NCI-H1048 (cell line): ENCODE measurements at regions not wholly inside any gene's neighbourhood (a gene's known extent, or its start where the extent isn't known, plus 50 kb on each side); places are given as distances from the start of the nearest gene placed in this dataset.

ENCODE experiments used
- DNase-seq: peaks from one replicate; lab custom pipeline; 2025; lab: John Stamatoyannopoulos, UW

DNA sequence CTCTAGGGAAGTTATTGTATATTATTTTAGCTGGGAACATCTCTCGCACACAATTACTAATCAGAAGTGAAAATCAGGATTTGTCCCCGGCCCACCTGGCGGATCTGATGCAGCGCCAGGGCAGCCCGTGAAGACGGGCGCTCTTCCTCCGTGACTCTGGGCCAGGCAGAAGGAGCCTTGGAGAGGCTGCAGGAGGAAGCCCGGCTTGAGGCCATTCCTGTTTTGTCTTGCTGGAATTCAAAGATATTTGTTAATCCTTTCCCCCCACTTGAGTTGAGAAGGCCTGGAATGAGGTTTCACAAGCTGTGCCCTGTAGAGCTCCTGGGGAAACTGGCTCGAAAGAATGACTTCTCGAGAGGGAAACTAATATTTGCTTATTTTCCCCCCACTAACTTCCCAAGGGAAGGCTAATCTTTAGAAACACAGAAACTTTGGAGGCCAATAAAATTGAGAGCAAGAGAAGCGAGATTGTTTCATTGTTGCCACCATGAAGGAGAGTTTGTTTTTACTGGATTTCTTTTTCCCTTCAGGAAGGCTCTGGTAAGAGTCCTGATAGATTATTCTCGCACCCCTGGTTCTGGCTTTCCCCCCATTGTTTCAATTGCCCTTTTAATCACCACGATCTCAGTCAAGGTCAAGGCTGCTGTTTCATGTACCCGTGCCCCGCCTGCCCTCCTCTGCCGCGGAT lies 92.8 kb upstream of the SEPTIN5 start:
- no peak for DNase-seq

- no peak for DNase-seq
Observed at GRCh38 chr22:19622061-19622441, 92.3 kb upstream of the SEPTIN5 start.

DNA sequence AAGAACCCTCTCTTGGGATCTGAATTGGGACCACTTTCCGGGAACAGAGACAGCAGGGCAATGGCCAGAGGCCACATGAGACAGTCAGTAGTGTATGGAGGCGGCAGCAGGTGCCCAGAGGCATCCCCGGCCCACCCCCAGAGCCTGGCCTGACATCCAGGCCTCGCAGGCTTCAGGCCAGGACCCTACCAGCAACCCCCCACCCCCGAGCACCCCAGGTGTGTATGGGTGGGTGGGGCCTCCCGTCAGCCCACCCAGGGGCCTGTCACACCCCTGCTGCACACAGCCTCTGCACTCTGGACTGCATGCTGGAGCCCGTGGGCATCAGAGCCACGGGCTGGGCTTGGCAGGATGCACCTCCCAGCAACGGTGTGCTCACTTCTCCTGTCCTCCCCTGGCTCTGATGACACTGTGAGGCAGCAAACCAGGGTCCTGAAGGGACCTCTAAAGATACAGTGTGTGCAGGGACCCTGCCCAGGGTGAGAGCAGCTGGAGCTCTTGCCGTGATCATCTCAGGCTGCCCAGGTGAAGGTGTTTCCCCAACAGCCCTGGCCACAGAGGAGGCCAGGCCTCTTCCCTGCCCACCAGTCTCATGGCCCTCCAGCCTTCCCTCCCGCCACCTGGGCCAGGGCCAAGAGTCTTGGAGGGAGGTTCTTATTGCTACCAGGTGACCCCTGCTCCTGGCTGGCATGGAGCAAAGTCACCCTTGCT lies 88.8 kb upstream of the SEPTIN5 start:
- DNase-seq: no peak

DNA sequence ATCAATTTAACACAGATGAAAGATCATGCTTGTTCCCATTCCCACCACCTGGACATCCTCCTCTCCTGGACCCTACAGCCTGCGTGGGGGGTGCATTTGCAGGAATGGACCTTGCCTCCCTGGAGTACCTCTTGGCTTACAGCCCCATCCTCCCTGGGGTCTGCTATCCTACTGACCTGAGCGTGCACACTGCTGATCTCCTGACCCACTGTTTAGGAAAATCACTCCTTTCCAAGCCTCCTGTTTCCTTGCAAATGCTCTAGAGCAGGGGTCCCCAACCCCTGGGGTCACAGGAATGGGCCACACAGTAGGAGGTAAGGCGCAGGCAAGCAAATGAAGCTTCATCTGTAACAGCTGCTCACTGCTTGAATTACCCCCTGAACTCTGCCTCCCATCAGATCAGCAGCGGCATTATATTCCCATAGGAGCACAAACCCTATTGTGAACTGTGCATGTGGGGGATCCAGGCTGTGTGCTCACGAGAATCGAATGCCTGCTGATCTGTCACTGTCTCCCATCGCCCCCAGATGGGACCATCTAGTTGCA lies 88.2 kb upstream of the SEPTIN5 start:
- no peak for DNase-seq

- DNase-seq: no peak
Observed at GRCh38 chr22:19626666-19627065, 87.6 kb upstream of the SEPTIN5 start.

GRCh38 chr22:19628038-19628776 lies 86.1 kb upstream of the SEPTIN5 start:
- DNase-seq: no peak

DNA sequence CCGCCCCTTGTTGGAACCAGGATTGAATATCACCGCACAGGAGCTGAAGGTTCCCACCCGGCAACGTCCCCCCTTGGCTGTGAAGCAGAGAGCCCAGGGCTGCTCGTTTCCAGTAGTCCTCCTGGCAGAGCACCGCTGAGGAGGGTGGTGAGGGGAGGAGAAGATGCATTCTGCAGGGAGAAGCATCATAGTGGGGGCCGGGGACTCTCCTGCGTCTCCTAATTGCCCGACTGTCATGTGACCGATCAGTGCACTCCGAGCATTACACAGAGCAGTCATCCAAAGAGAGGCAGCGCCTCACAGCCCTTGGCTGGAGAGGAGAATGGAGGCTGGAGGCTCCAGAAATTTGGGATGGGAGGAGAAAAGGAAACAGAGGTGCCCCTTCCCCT lies 85.0 kb upstream of the SEPTIN5 start:
- DNase-seq: no peak

- peak; percentile 36 for DNase-seq
Observed at GRCh38 chr22:19629720-19630419, 84.4 kb upstream of the SEPTIN5 start.

DNA sequence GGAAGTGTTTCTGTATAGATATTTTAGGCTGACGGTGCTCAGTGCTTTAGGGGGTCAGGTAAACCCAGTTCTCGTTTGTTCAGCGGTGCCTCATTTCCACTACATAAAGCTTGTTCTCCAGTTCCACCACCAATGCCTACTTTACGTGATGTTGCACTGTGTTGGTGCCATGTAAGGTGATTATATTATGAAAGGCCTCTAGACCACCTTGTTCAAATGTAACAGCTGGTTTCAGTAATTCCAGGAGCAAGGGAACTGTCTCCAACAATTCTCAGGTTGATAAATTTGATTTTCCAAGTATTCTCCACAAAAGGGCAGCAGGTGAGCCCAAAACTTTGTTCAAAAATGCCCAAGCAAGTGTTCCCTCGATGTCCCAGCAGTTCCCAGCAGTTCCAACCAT lies 83.7 kb upstream of the SEPTIN5 start:
- DNase-seq: no peak

DNA sequence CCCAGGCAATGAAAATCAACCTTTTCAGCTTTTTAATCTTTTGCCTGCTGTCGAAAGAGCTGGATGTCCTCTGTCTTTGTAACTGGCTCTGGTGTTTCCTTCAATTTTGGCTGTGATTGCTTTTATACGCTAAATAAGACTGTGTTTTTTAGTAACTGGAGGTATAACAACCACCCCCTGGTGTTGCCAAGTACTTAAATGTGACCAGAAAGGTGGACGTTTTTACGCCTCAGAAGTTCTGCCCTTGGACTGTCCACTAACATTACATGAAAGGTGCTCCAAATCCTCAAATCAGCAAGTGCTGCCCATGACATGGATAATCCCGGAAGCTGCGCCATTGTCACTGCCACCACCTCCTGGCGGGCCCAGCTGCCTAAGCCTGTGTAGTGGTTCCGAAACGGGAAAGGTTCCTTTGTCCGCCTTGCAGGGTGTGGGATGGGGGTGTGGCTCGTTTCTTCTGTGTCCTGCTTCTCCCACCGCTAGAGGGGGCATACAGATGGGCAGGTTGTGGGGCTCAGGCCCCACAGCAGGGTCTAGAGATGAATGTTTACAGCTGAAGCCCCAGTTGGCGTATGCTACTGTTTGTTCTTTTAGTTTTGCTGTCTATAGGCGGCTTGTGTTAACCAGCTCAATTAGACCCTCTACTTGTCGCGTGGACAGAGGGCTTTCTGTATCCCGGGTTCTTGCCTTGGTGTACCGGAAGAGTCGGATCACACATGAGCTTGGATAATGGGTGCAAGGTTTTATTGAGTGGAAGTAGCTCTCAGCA lies 82.2 kb upstream of the SEPTIN5 start:
- DNase-seq: no peak

DNA sequence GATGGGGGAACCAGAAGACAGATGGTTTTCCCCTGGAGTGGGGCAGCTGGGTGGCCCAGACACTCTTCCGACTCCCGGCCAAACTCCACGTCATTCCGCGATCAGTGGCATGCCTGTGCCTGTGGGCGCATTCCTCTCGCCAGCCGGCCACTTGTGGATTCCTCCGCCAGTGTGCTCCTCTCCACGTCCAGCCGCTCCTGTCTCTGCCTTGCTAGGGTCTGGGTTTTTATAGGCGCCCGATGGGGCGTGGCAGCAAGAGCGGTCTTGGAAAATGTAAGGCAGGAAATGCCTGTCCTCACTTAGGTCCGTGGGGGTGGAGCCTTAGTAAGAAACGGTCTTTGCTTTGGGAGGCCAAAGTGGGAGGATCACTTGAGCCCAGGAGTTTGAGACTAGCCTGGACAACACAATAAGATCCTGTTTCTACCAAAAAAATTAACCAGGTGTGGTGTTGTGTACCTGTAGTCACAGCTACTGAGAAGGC lies 81.6 kb upstream of the SEPTIN5 start:
- no peak for DNase-seq

- DNase-seq: no peak
Observed at GRCh38 chr22:19634226-19634975, 79.9 kb upstream of the SEPTIN5 start.

DNA sequence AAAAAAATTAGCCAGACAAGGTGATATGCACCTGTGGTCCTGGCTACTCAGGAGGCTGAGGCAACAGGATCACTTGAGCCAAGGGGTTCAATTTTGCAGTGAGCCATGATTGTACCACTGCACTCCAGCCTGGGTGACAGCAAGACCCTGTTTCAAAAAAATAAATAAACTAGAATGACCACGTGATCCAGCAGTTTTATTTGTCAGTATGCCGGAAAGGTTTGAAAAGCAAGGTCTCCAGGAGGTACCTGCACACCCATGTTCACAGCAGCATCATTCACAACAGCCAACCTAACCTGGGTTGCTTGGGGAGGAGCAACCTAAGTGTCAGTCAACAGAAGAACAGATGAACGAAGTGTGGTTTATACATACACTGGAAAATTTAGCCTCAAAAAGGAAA lies 78.7 kb upstream of the SEPTIN5 start:
- DNase-seq: no peak

GRCh38 chr22:19636696-19637407 lies 77.5 kb upstream of the SEPTIN5 start:
- no peak for DNase-seq

DNA sequence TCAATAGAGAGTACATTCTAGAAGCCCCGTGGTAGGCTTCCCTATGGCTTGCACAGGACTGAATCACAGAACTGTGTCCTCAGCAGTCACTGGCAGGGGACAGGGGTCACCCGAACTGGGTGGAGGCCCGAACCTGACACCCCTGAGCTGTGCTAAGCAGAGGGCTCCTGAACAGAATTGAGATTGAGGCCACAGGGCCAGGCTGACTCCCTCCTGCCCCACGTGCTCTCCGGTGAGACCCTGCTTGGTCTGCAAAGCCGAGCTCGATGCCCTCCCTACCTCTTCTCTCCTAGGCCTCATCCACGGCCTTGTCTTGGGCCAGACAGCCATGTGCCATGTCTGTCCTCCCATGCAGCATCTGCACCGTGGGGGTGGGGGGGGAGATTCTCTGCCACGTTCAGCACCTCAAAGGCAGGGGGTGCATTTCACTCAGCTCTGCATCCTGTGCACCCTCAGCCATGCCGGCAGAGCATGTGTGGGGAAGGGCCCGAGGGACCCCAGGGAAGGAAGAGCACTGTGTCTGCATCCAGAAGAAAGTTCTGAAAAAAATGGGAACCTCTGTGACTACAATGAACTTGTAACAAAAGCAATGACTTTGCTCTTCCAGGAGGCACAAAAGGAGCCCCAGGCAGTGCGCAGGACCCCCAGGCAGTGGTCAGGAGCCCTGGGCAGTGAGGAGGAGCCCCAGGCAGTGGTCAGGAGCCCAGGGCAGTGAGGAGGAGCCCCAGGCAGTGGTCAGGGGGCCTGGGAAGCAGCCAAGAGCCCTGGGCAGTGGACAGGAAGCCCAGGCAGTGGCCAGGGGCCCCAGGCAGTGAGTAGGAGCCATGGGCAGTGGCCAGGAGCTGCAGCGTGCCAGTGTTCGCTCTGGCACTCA lies 76.7 kb upstream of the SEPTIN5 start:
- no peak for DNase-seq

- DNase-seq: no peak
Observed at GRCh38 chr22:19638282-19639015, 75.9 kb upstream of the SEPTIN5 start.

DNA sequence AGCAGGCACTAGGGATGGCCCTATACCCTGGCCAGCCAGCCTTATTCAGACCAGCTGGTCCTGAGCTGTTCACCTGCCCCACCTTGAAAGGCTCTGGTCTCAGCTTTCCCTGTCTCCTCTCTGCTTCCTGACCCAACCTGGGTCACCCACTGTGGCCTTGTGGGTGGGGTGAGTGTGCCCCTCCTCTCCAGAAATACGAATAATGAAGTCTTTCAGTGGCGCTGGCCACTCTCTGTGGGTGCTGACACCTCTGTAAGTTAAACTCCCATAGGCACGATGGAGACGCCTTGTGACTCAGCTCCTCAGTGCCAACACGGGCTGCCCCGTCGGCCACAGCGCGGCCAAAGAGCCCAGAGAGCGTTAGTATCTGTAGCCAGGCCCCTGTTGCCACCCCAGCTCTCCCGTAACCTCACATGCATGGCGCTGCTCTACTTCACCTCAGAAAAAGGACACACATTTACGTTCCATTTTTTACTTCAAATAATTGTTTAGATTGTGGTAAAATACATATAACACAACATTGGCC lies 74.6 kb upstream of the SEPTIN5 start:
- no peak for DNase-seq

- no peak for DNase-seq
Observed at GRCh38 chr22:19640306-19640705, 74.0 kb upstream of the SEPTIN5 start.
